ENCODE measurements at regions not wholly inside any gene's neighbourhood (a gene's known extent, or its start where the extent isn't known, plus 50 kb on each side); places are given as distances from the start of the nearest gene placed in this dataset.
"Not testable (repeated sequence)": the region's sequence is repeated elsewhere in the genome, so short reads cannot be mapped to it uniquely, and the experiment has no call there.

- DNase-seq (ENCODE audit: low read depth, low spot score) = not testable (repeated sequence)
These were observed 71.0 kb downstream of the DAPL1 start for GRCh38 chr2:158866082-158866481.

GRCh38 chr2:158867531-158868191, 72.5 kb downstream of the DAPL1 start:
- not testable (repeated sequence) for DNase-seq (ENCODE audit: low read depth, low spot score)

- peak; percentile 6 for DNase-seq (ENCODE audit: low read depth, low spot score)
These were observed 73.3 kb downstream of the DAPL1 start for GRCh38 chr2:158868386-158868785.

DNA sequence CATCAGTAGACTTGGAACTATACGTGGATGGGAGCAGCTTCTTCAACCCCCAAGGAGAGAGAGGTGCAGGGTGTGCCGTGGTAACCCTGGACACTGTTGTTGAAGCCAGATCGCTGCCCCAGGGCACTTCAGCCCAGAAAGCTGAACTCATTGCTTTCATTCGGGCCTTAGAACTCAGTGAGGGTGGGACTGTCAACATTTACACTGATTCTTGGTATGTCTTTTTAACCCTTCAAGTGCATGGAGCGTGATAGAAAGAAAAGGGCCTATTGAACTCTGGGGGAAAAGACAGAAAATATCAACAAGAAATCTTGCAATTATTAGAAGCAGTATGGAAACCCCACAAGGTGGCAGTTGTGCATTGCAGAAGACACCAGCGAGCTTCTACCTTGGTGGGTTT, 74.0 kb downstream of the DAPL1 start:
- not testable (repeated sequence) for DNase-seq (ENCODE audit: low read depth, low spot score)

DNA sequence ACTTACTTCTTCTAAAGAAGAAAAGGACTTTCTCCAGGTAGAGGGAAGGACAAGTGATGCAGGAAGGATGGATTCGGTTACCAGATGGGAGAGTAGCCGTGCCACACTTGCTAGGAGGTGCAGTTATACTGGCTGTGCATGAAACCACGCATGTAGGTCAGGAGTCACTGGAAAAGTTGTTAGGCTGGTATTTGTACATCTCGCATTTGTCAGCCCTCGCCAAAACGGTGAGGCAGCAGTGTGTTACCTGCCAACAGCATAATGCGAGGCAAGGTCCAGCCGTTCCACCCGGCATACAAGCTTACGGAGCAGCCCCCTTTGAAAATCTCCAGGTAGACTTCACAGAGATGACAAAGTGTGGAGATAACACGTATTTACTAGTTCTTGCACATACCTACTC, 74.5 kb downstream of the DAPL1 start:
- DNase-seq (ENCODE audit: low read depth, low spot score) = not testable (repeated sequence)

GRCh38 chr2:158878003-158878402, 82.9 kb downstream of the DAPL1 start:
- no peak for DNase-seq (ENCODE audit: low read depth, low spot score)

DNA sequence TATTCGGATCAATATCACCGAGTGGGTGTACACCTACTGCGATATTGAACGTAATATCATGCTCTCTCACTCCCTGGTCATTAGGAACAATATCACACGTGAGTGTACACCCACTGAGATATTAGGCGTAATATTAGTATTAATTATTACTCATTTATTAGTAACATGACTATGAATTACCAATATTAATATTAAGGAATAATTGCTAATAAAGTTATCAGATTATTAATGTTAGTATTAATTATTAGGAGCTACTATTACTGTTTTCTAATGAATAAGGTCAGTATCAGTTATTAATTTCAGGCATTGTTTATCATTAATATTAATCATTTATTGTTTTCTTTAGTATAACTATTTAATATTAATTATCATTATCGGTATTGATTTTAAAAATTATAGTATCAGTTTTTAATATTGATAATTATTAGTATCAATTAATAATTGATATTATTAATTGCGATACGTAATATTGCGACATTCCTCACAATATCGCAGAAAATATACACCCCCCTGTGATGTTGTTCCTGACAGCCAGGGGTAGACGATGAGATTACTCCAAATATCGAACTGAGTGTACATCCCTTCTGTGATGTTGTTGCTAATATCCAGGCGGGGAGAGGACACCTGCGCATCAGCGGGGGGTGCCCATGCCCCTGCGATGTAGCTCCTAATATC, 84.2 kb downstream of the DAPL1 start:
- no peak for DNase-seq (ENCODE audit: low read depth, low spot score)

DNA sequence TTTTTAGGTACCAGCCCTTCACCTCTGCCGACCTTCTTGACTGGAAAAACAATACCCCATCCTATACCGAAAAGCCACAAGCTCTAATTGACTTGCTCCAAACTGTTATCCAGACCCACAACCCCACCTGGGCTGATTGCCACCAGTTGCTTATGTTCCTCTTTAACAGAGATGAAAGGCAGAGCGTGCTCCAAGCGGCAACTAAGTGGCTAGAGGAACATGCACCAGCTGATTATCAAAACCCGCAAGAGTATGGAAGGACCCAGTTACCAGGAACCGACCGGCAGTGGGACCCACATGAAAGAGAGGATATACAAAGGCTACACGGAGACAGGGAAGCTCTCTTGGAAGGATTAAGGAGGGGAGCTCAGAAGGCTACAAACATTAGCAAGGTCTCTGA, 86.1 kb upstream of the TANC1 start:
- DNase-seq (ENCODE audit: low read depth, low spot score) = no peak

DNA sequence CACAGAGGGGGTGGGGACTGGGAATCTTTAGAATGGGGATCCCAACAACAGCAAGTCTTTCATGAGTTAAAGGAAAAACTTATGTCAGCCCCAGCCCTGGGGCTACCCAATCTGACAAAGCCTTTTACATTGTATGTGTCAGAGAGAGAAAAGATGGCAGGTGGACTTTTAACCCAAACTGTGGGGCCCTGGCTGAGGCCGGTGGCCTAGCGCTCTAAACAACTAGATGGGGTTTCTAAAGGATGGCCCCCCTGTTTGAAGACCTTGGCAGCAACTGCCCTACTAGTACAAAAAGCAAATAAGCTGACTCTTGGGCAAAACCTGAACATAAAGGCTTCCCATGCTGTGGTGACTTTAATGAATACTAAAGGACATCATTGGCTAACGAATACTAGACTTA, 83.9 kb upstream of the TANC1 start:
- DNase-seq (ENCODE audit: low read depth, low spot score) = not testable (repeated sequence)

- DNase-seq (ENCODE audit: low read depth, low spot score) = not testable (repeated sequence)
These were observed 83.3 kb upstream of the TANC1 start for GRCh38 chr2:158885018-158885678.

DNA sequence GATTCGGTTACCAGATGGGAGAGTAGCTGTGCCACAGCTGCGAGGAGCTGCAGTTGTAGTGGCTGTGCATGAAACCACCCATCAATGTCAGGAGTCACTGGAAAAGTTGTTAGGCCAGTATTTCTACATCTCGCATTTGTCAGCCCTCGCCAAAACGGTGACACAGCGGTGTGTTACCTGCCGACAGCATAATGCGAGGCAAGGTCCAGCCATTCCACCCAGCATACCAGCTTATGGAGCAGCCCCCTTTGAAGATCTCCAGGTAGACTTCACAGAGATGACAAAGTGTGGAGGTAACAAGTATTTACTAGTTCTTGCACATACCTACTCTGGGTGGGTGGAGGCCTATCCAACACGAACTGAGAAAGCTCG, 82.8 kb upstream of the TANC1 start:
- DNase-seq (ENCODE audit: low read depth, low spot score) = not testable (repeated sequence)

GRCh38 chr2:158889135-158889853, 79.1 kb upstream of the TANC1 start:
- DNase-seq (ENCODE audit: low read depth, low spot score) = no peak

- peak; percentile 18 for DNase-seq (ENCODE audit: low read depth, low spot score)
These were observed 78.0 kb upstream of the TANC1 start for GRCh38 chr2:158890296-158890905.

GRCh38 chr2:158893026-158893425, 75.4 kb upstream of the TANC1 start:
- peak; percentile 65 for DNase-seq (ENCODE audit: low read depth, low spot score)

DNA sequence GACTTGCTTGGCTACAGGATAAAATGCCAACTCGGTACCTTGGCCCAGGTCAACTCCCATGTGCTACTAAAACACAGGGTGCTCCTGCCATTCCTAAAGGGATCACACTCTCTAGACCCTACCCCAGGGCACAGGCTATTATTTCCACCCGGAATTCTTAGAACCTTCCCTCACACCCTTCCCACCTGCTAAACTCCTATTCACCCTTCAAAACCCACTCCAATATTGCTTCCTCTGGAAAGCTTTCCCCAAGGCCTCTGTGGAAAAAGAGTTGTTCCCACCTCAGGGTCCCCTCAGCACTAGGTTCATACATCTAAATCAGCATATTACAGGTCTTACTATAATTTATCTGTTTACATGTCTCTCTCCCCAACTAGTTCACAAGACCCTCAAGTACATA, 75.0 kb upstream of the TANC1 start:
- DNase-seq (ENCODE audit: low read depth, low spot score) = no peak

DNA sequence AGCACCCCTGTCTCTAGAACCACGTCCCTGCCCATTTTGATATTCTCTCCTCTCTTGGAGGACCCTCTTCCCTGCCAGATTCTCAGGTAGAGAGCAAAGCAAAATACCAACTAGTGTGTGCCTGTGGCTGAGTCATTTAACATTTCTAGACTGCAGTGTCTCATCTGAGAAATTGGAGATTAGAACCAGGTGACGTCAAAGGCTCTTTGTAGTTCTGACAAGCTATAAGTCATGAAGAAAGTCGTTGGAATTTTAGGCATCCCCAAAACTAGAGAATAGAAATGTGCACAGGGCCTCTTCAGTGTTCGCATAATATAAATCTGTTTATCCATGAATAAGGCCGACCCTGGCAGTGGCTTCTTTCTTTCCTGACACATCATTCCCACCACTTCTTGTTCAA, 74.4 kb upstream of the TANC1 start:
- DNase-seq (ENCODE audit: low read depth, low spot score) = peak; percentile 88

- DNase-seq (ENCODE audit: low read depth, low spot score) = no peak
These were observed 73.9 kb upstream of the TANC1 start for GRCh38 chr2:158894572-158894971.

- DNase-seq (ENCODE audit: low read depth, low spot score) = no peak
These were observed 68.1 kb upstream of the TANC1 start for GRCh38 chr2:158900345-158900744.

- DNase-seq (ENCODE audit: low read depth, low spot score) = no peak
These were observed 66.4 kb upstream of the TANC1 start for GRCh38 chr2:158902005-158902398.

GRCh38 chr2:158903711-158904405, 64.6 kb upstream of the TANC1 start:
- peak; percentile 15 for DNase-seq (ENCODE audit: low read depth, low spot score)

GRCh38 chr2:158904627-158905177, 63.7 kb upstream of the TANC1 start:
- no peak for DNase-seq (ENCODE audit: low read depth, low spot score)

All from astrocyte of the hippocampus (primary cell).